ENCODE measurements at regions not wholly inside any gene's neighbourhood (a gene's known extent, or its start where the extent isn't known, plus 50 kb on each side); places are given as distances from the start of the nearest gene placed in this dataset.

DNA sequence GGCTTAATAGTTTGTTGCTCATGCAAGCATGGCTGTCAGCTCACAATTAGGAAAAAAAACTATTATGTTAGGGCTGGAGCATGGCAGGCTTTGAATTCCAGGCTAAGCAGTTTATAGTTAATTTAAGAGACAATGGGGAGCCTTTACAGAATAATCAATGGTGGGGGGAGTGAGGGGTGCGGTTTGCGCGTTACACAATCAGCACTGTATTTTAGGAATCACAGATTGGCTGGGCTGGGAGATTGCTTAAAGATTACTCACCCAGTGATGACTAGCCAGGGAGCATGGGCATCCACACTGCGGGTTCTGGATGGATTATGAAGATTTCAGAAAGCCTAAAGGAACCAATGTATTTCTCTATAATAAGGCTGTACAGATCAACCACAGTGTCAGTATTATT is 186.6 kb downstream of the SOX3 start:
- TF ChIP-seq POLR2A (IDR thresholded peaks at IDR 0.05; ENCODE audit: low read length) (no peak), ZC3H11A (IDR thresholded peaks at IDR 0.05) (no peak), BHLHE40 (IDR thresholded peaks at IDR 0.05; ENCODE audit: low read depth, low read length) (no peak), RAD21 (conservative IDR thresholded peaks at IDR 0.05 in 1 of 2, IDR thresholded peaks at IDR 0.05 in 1 of 2) (no peak), PHF8 (IDR thresholded peaks at IDR 0.05; ENCODE audit: borderline replicate concordance, low read depth) (no peak), KDM5A (IDR thresholded peaks at IDR 0.05) (no peak), MAFK (IDR thresholded peaks at IDR 0.05; ENCODE audit: partially characterized antibody) (no peak)
- TF ChIP-seq, protein P1, sequence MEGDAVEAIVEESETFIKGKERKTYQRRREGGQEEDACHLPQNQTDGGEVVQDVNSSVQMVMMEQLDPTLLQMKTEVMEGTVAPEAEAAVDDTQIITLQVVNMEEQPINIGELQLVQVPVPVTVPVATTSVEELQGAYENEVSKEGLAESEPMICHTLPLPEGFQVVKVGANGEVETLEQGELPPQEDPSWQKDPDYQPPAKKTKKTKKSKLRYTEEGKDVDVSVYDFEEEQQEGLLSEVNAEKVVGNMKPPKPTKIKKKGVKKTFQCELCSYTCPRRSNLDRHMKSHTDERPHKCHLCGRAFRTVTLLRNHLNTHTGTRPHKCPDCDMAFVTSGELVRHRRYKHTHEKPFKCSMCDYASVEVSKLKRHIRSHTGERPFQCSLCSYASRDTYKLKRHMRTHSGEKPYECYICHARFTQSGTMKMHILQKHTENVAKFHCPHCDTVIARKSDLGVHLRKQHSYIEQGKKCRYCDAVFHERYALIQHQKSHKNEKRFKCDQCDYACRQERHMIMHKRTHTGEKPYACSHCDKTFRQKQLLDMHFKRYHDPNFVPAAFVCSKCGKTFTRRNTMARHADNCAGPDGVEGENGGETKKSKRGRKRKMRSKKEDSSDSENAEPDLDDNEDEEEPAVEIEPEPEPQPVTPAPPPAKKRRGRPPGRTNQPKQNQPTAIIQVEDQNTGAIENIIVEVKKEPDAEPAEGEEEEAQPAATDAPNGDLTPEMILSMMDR (IDR thresholded peaks at IDR 0.05), result no peak

Measured in A549 (cell line).